ENCODE measurements at regions not wholly inside any gene's neighbourhood (a gene's known extent, or its start where the extent isn't known, plus 50 kb on each side); places are given as distances from the start of the nearest gene placed in this dataset.

- no peak for DNase-seq (ENCODE audit: low read depth in 3 of 3, low spot score in 2 of 3)
Observed at GRCh38 chr17:77453613-77454241, 313.0 kb downstream of the SEC14L1 start.

DNA sequence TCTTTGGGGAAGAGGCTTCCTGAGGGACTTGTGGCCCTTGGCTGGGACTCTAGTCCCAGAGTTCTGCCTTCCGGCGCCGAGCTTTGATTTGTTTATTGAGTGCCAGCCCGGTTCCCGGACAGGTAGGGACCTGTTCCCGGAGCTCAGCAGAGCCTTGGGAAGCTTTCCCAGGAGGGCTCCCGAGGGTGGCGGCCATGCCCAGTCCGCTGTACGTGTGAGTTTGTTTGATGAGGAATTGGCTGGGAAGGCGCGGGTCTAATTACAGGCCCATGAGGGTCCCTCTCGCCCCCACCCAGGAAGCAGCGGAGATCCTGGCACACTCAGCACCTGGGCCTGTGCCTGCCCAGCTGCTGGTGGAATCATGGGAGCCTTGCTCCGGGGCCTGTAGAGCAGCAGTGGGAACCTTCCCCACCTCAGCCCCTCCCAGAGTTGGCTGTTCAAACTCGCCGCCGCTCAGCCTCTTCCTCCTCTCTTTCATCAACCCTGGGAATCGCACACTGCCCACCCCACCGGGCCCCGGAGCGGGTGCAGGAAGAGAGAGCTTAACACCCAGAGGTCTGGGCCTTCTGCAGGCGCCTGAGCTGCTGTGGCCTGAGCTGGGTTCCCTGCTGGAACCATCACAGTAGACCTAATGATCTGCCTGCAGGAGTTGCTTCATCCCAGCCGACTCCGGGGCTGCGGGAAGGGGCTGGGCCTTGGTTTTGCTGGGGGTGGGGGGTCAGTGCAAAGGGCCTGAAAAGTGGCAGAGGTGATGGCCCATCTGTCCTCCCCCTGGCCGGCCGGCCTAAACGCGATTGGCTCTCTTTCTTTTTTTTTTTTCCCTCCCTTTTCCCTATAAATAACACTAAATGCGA, 313.7 kb downstream of the SEC14L1 start:
- DNase-seq (ENCODE audit: low read depth in 3 of 3, low spot score in 2 of 3) = no peak

GRCh38 chr17:77455111-77455890, 314.5 kb downstream of the SEC14L1 start:
- DNase-seq (ENCODE audit: low read depth in 3 of 3, low spot score in 2 of 3) = no peak

DNA sequence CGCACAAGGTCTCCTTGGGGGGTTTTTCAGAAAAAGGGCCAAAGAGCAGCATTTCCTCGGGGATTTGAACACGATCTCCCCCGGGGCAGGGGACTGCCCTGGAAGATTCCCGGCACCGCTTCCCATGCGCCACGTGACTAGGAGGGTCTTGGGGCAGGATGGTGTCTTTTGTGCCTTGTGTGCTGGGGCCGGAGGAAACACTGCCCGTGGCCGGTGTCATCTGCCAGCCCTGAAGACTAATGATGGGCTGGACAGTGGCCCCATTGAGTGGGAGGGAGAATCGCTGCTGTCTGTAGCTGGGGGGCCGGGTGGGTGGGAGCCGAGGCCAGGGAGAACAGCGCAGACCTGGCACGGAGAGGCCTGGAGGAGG, 315.1 kb downstream of the SEC14L1 start:
- no peak for DNase-seq (ENCODE audit: low read depth in 3 of 3, low spot score in 2 of 3)

DNA sequence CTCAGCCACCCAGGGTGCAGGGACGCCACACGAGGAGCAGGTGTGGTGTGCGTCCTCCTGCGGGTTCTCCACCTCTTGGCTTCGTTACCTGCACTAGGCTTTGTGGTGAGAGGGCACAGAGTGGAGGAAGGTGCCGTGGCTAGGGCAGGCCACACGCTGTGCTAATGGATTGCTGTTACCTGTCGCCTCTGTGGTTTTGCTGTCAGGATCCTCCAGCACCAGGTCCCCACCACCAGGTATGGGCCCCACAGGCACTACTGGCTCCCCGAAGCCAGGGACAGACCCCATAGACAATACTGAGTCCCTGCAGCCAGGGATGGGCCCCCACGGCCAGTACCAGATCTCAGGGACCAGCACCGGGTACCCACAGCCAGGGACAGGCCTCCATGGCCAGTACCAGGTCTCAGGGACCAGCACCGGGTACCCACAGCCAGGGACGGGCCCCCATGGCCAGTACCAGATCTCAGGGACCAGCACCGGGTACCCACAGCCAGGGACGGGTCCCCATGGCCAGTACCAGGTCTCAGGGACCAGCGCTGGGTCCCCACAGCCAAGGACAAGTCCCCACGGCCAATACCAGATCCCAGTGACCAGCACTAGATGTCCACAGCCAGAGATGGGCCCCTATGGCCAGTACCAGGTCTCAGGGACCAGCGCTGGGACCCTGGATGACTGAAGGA, 315.6 kb downstream of the SEC14L1 start:
- DNase-seq (ENCODE audit: low read depth in 3 of 3, low spot score in 2 of 3) = no peak

GRCh38 chr17:77456951-77457548, 316.3 kb downstream of the SEC14L1 start:
- no peak for DNase-seq (ENCODE audit: low read depth in 3 of 3, low spot score in 2 of 3)

GRCh38 chr17:77457572-77458201, 316.9 kb downstream of the SEC14L1 start:
- DNase-seq (ENCODE audit: low read depth in 3 of 3, low spot score in 2 of 3) = no peak

- no peak for DNase-seq (ENCODE audit: low read depth in 3 of 3, low spot score in 2 of 3)
Observed at GRCh38 chr17:77458202-77459017, 317.6 kb downstream of the SEC14L1 start.

GRCh38 chr17:77459018-77459755, 318.4 kb downstream of the SEC14L1 start:
- DNase-seq (ENCODE audit: low read depth in 3 of 3, low spot score in 2 of 3) = no peak

GRCh38 chr17:77460514-77461046, 319.8 kb downstream of the SEC14L1 start:
- DNase-seq (ENCODE audit: low read depth in 3 of 3, low spot score in 2 of 3) = no peak

- DNase-seq (ENCODE audit: low read depth in 3 of 3, low spot score in 2 of 3) = no peak
Observed at GRCh38 chr17:77461277-77462057, 320.7 kb downstream of the SEC14L1 start.

DNA sequence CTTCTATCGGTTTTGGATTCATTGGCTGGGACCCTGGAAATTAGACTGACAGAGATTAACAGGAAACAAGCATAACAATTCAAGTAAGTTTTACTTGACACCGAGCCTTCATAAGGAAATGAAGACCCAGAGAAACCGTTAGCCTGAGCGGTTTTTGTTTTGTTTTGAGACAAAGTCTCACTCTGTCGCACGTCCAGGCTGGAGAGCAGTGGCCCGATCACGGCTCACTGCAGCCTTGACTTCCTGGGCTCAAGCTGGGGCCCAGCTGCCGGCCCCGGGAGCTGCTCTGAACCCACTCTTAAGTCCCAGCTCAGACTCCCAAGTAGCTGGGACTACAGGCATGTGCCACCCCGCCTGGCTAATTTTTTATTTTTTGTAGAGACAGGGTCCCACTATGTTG, 321.3 kb downstream of the SEC14L1 start:
- no peak for DNase-seq (ENCODE audit: low read depth in 3 of 3, low spot score in 2 of 3)

- no peak for DNase-seq (ENCODE audit: low read depth in 3 of 3, low spot score in 2 of 3)
Observed at GRCh38 chr17:77462553-77463497, 322.1 kb downstream of the SEC14L1 start.

GRCh38 chr17:77464988-77465357, 324.2 kb downstream of the SEC14L1 start:
- DNase-seq (ENCODE audit: low read depth in 3 of 3, low spot score in 2 of 3) = no peak

GRCh38 chr17:77465358-77466041, 324.7 kb downstream of the SEC14L1 start:
- no peak for DNase-seq (ENCODE audit: low read depth in 3 of 3, low spot score in 2 of 3)

DNA sequence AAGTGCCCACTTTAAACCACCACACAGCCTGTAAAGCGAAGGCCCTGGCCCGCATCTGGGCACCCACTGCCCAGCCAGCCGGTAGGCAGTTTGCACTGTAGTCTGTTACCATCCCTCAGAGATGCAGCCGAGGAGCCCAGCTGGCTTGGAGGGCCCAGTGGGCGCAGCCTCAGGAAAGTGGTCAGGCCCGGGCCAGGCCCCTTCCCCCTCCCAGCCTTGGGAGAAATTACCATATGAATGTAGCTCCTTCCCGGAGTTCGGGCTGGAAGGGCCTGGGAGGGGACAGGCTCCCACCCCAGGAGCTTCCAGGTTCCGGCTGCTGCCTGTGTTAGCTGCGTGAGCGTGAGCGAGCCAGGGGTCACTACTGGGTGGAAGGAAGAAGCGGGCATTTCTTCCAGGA, 325.4 kb downstream of the SEC14L1 start:
- no peak for DNase-seq (ENCODE audit: low read depth in 3 of 3, low spot score in 2 of 3)
